WTC11 (cell line): ENCODE measurements at regions not wholly inside any gene's neighbourhood (a gene's known extent, or its start where the extent isn't known, plus 50 kb on each side); places are given as distances from the start of the nearest gene placed in this dataset.

Experiments used
- ATAC-seq: fragments of 200-7000 bp; cut with Tn5 transposase; 2 replicates; pipeline ENCODE4 v1.10.0; 2021; ENCODE audit warnings: mild to moderate bottlenecking, moderate library complexity
- CTCF ChIA-PET: fragments of 300-600 bp; sonication (Branson Sonifier 250); formaldehyde crosslinking; loops from one replicate; lab custom pipeline; 2021; ENCODE audit warnings: antibody characterized with exemption; lab: Charles Lee
- POLR2A ChIA-PET: fragments of 350-600 bp; sonication (Branson Sonifier 250); formaldehyde crosslinking; loops from one replicate; lab custom pipeline; 2021; ENCODE audit warnings: antibody characterized with exemption; lab: Charles Lee
- DNase-seq: peaks from one replicate; pipeline ENCODE4 v3.0.0; 2021; ENCODE audit warnings: low spot score
- H3K27ac Mint-ChIP-seq: 2 replicates; pipeline ENCODE4 v1.8.0; 2021; ENCODE audit warnings: mixed read lengths
- H3K27me3 Mint-ChIP-seq: 2 replicates; pipeline ENCODE4 v1.8.0; 2021; ENCODE audit warnings: low read depth, mild to moderate bottlenecking, moderate library complexity, mixed read lengths
- H3K36me3 Mint-ChIP-seq: 2 replicates; pipeline ENCODE4 v1.8.0; 2021; ENCODE audit warnings: mixed read lengths
- H3K4me1 Mint-ChIP-seq: 2 replicates; pipeline ENCODE4 v1.8.0; 2022; ENCODE audit warnings: mixed read lengths
- H3K4me3 Mint-ChIP-seq: 2 replicates; pipeline ENCODE4 v1.8.0; 2021; ENCODE audit warnings: mild to moderate bottlenecking, moderate library complexity, mixed read lengths
- H3K9me3 Mint-ChIP-seq: 2 replicates; pipeline ENCODE4 v1.8.0; 2021; ENCODE audit warnings: mixed read lengths
- CBFB ChIP-seq: sonication (generic); formaldehyde crosslinking; IDR thresholded peaks from 2 replicates; pipeline ENCODE4 v1.8.1; 2022; ENCODE audit warnings: mild to moderate bottlenecking, low read depth, missing genetic modification reagents
- CTCF ChIP-seq: fragments of 200-600 bp; IDR thresholded peaks from 2 replicates; pipeline ENCODE4 v1.8.0; 2022; ENCODE audit warnings: antibody characterized with exemption
- ELF4 ChIP-seq: sonication (generic); formaldehyde crosslinking; IDR thresholded peaks from 2 replicates; pipeline ENCODE4 v1.8.1; 2022; ENCODE audit warnings: low read depth, mild to moderate bottlenecking, moderate library complexity, missing genetic modification reagents
- FOXJ3 ChIP-seq: sonication (generic); formaldehyde crosslinking; IDR thresholded peaks from 2 replicates; pipeline ENCODE4 v1.9.0; 2021; ENCODE audit warnings: missing genetic modification reagents, mild to moderate bottlenecking, borderline replicate concordance
- FOXK1 ChIP-seq: sonication (generic); formaldehyde crosslinking; IDR thresholded peaks from 2 replicates; pipeline ENCODE4 v1.8.0; 2022; ENCODE audit warnings: mild to moderate bottlenecking, moderate library complexity, missing genetic modification reagents
- FOXP4 ChIP-seq: sonication (generic); formaldehyde crosslinking; IDR thresholded peaks from 2 replicates; pipeline ENCODE4 v1.8.0; 2022; ENCODE audit warnings: mild to moderate bottlenecking, missing genetic modification reagents
- GRHL2 ChIP-seq: fragments of 250-450 bp; sonication (Bioruptor Pico); IDR thresholded peaks from 2 replicates; pipeline ENCODE4 v1.8.0; 2022; ENCODE audit warnings: mild to moderate bottlenecking, moderate library complexity; ENCODE audit not compliant: insufficient replicate concordance, severe bottlenecking
- HMGXB4 ChIP-seq: sonication (generic); formaldehyde crosslinking; IDR thresholded peaks from 2 replicates; pipeline ENCODE4 v1.8.1; 2023; ENCODE audit warnings: mild to moderate bottlenecking, moderate library complexity, missing genetic modification reagents
- JAZF1 ChIP-seq: fragments of 250-450 bp; sonication (Bioruptor Pico); IDR thresholded peaks from 2 replicates; pipeline ENCODE4 v1.9.0; 2021; ENCODE audit warnings: moderate library complexity, mild to moderate bottlenecking, inconsistent platforms
- MAX ChIP-seq: sonication (generic); formaldehyde crosslinking; IDR thresholded peaks from 2 replicates; pipeline ENCODE4 v1.8.0; 2022; ENCODE audit warnings: mild to moderate bottlenecking, missing genetic modification reagents
- NR1H2 ChIP-seq: sonication (generic); formaldehyde crosslinking; IDR thresholded peaks from 2 replicates; pipeline ENCODE4 v1.9.0; 2021; ENCODE audit warnings: mild to moderate bottlenecking, moderate library complexity, missing genetic modification reagents
- RELA ChIP-seq: sonication (generic); formaldehyde crosslinking; IDR thresholded peaks from 2 replicates; pipeline ENCODE4 v1.8.1; 2022; ENCODE audit warnings: missing genetic modification reagents, mild to moderate bottlenecking, borderline replicate concordance
- SP1 ChIP-seq: sonication (generic); formaldehyde crosslinking; conservative IDR thresholded peaks from 2 replicates; pipeline ENCODE4 v1.8.1; 2022; ENCODE audit warnings: missing genetic modification reagents
- STAT6 ChIP-seq: sonication (generic); formaldehyde crosslinking; conservative IDR thresholded peaks from 2 replicates; pipeline ENCODE4 v1.8.1; 2023; ENCODE audit warnings: mild to moderate bottlenecking, low read depth, missing genetic modification reagents, moderate library complexity
- TP53 ChIP-seq: sonication (generic); formaldehyde crosslinking; IDR thresholded peaks from 2 replicates; pipeline ENCODE4 v1.8.1; 2023; ENCODE audit warnings: mild to moderate bottlenecking, missing genetic modification reagents
- ZBTB43 ChIP-seq: sonication (generic); formaldehyde crosslinking; IDR thresholded peaks from 2 replicates; pipeline ENCODE4 v1.8.1; 2023; ENCODE audit warnings: mild to moderate bottlenecking, missing genetic modification reagents
- ZMAT4 ChIP-seq: fragments of 250-450 bp; sonication (Bioruptor Pico); IDR thresholded peaks from 2 replicates; pipeline ENCODE4 v1.9.0; 2021; ENCODE audit warnings: mild to moderate bottlenecking
- ZNF219 ChIP-seq: sonication (generic); formaldehyde crosslinking; IDR thresholded peaks from 2 replicates; pipeline ENCODE4 v1.8.0; 2023; ENCODE audit warnings: missing genetic modification reagents, mild to moderate bottlenecking, borderline replicate concordance

- Mint-ChIP-seq H3K27ac (no peak overlapping the region), H3K36me3 (no peaks in the 10 kb centered on the region), H3K9me3 (no peaks in the 10 kb centered on the region), H3K27me3 (no peaks in the 10 kb centered on the region), H3K4me3 (no peak overlapping the region), H3K4me1 (0 out of 2 replicates have a peak, but pooled peaks cover 3% of the 10 kb centered on the region)
- POLR2A ChIA-PET, result no interaction called here
- CTCF ChIA-PET, result interaction anchor here (1.2 to 2.9 kb wide), 3 partner anchors 13 to 120 kb away, joined by 4 to 8 read pairs (median 5); no protein-coding TSS in a partner anchor
- no peak for TF ChIP-seq ZBTB43 (CRISPR knock-in tag)
- TF ChIP-seq TP53 (CRISPR knock-in tag), result no peak
- TF ChIP-seq FOXK1 (CRISPR knock-in tag), result no peak
- TF ChIP-seq ZNF219, result no peak
- TF ChIP-seq JAZF1, result no peak
- TF ChIP-seq STAT6 (CRISPR knock-in tag), result no peak
- no peak for TF ChIP-seq CBFB (CRISPR knock-in tag)
- no peak for TF ChIP-seq FOXJ3 (CRISPR knock-in tag)
- TF ChIP-seq MAX (CRISPR knock-in tag), result no peak
- no peak for TF ChIP-seq ZMAT4 (CRISPR knock-in tag)
- TF ChIP-seq ELF4 (CRISPR knock-in tag), result no peak
- TF ChIP-seq CTCF, result no peak
- no peak for TF ChIP-seq FOXP4 (CRISPR knock-in tag)
- TF ChIP-seq SP1, result no peak
- TF ChIP-seq NR1H2 (CRISPR knock-in tag), result no peak
- TF ChIP-seq RELA (CRISPR knock-in tag), result no peak
- no peak for TF ChIP-seq HMGXB4 (CRISPR knock-in tag)
- TF ChIP-seq GRHL2 (CRISPR knock-in tag), result no peak
- DNase-seq (no peak), ATAC-seq (no peak)
These were observed 136.2 kb downstream of the RPS12 start for GRCh38 chr6:132950566-132950965.
